Prostate gland (tissue), 2 donors: ENCODE measurements at regions not wholly inside any gene's neighbourhood (a gene's known extent, or its start where the extent isn't known, plus 50 kb on each side); places are given as distances from the start of the nearest gene placed in this dataset.

ENCODE experiments used
- DNase-seq: peaks from one replicate; pipeline ENCODE4 v3.0.0-alpha.2; 2019; ENCODE audit warnings: low spot score
- H3K27ac ChIP-seq, 2 donors: fragments of 200-600 bp; sonication (generic); 2 replicates each; pipeline ENCODE4 v1.5.1; 2017 to 2019
- H3K27me3 ChIP-seq: fragments of 200-600 bp; sonication (generic); replicated peaks from 2 replicates; pipeline ENCODE4 v1.5.1; 2019; ENCODE audit not compliant: insufficient read depth
- H3K36me3 ChIP-seq, 2 donors: fragments of 200-600 bp; sonication (generic); 1 replicate in 1 of 2; 2 replicates in 1 of 2; pipeline versions ENCODE4 v1.5.1 to v1.8.1; 2017 to 2019
- H3K4me1 ChIP-seq: fragments of 200-600 bp; sonication (generic); replicated peaks from 2 replicates; pipeline ENCODE4 v1.5.1; 2019
- H3K4me3 ChIP-seq, 2 donors: fragments of 200-600 bp; sonication (generic); 2 replicates each; pipeline ENCODE4 v1.5.1; 2017 to 2019
- H3K9me3 ChIP-seq: fragments of 200-600 bp; sonication (generic); 2 replicates; pipeline ENCODE4 v1.5.1; 2017
- CTCF ChIP-seq, 4 experiments: fragments of 200-600 bp in 2 of 4; fragments of 450-650 bp in 2 of 4; sonication (generic) in 2 of 4; IDR thresholded peaks; 1 replicate in 3 of 4; 2 replicates in 1 of 4; pipeline ENCODE4 v1.5.1; 2016 to 2019; ENCODE audit warnings: antibody characterized with exemption in 4 of 4, mild to moderate bottlenecking in 2 of 4, moderate library complexity in 2 of 4
- POLR2A ChIP-seq: fragments of 450-650 bp; IDR thresholded peaks from one replicate; pipeline ENCODE4 v1.6.1; 2016; ENCODE audit warnings: antibody characterized with exemption, mild to moderate bottlenecking
- POLR2AphosphoS5 ChIP-seq: sonication (generic); formaldehyde crosslinking; IDR thresholded peaks from one replicate; pipeline ENCODE4 v1.6.1; 2017; ENCODE audit warnings: antibody characterized with exemption
- WGBS: methylation state at CpG from one replicate; pipeline ENCODE4 v1.1.5; 2018; 5-methylcytosine and 5-hydroxymethylcytosine counted together
- intact Hi-C: fragments of 100-400 bp; cut with DNase I; formaldehyde crosslinking; loops from one replicate; pipeline ENCODE4 v1.14.2; 2022

- no peaks in the 10 kb centered on the region for H3K27me3 ChIP-seq
- no peaks in the 10 kb centered on the region for H3K4me1 ChIP-seq
- TF ChIP-seq POLR2AphosphoS5 (no peak), CTCF (IDR thresholded peaks at IDR 0.05) (no peak), POLR2A (no peak)
- no peak overlapping the region for H3K4me3 ChIP-seq
- H3K36me3 ChIP-seq, result no peaks in the 10 kb centered on the region
- H3K9me3 ChIP-seq, result no peaks in the 10 kb centered on the region
- no peak overlapping the region for H3K27ac ChIP-seq
- WGBS, result 27% methylated on average over 17 of the region's 17 CpGs
- no peak for DNase-seq
- intact Hi-C loops, result no loop called here
These were observed 865.3 kb downstream of the TBC1D22A start for GRCh38 chr22:47627556-47628253.

- Histone ChIP-seq H3K9me3 (no peaks in the 10 kb centered on the region), H3K36me3 (no peaks in the 10 kb centered on the region), H3K4me3 (no peak overlapping the region), H3K27me3 (no peaks in the 10 kb centered on the region), H3K27ac (no peak overlapping the region), H3K4me1 (no peaks in the 10 kb centered on the region)
- 90% methylated on average over 15 of the region's 15 CpGs for WGBS
- TF ChIP-seq POLR2A (no peak), CTCF (IDR thresholded peaks at IDR 0.05) (no peak), POLR2AphosphoS5 (no peak)
- no peak for DNase-seq
- intact Hi-C loops, result no loop called here
These were observed 864.3 kb downstream of the TBC1D22A start for GRCh38 chr22:47626428-47627390.

- TF ChIP-seq POLR2AphosphoS5 (no peak), POLR2A (no peak), CTCF (IDR thresholded peaks at IDR 0.05) (no peak)
- no peak overlapping the region for H3K4me3 ChIP-seq
- DNase-seq, result no peak
- no peaks in the 10 kb centered on the region for H3K4me1 ChIP-seq
- H3K27ac ChIP-seq, result no peak overlapping the region
- H3K27me3 ChIP-seq, result no peaks in the 10 kb centered on the region
- H3K36me3 ChIP-seq, result no peaks in the 10 kb centered on the region
- no peaks in the 10 kb centered on the region for H3K9me3 ChIP-seq
- WGBS, result 90% methylated on average over 30 of the region's 30 CpGs
- intact Hi-C loops, result no loop called here
These were observed 863.3 kb downstream of the TBC1D22A start for GRCh38 chr22:47625531-47626427.

- Histone ChIP-seq H3K27me3 (no peaks in the 10 kb centered on the region), H3K9me3 (no peaks in the 10 kb centered on the region), H3K4me3 (no peak overlapping the region), H3K27ac (no peak overlapping the region), H3K4me1 (no peaks in the 10 kb centered on the region), H3K36me3 (no peaks in the 10 kb centered on the region)
- TF ChIP-seq POLR2A (no peak), CTCF (IDR thresholded peaks at IDR 0.05) (no peak), POLR2AphosphoS5 (no peak)
- intact Hi-C loops, result no loop called here
- 88% methylated on average over 13 of the region's 13 CpGs for WGBS
- no peak for DNase-seq
These were observed 862.5 kb downstream of the TBC1D22A start for GRCh38 chr22:47625013-47625385.
